Right renal pelvis (tissue), 4 donors: ENCODE measurements at regions not wholly inside any gene's neighbourhood (a gene's known extent, or its start where the extent isn't known, plus 50 kb on each side); places are given as distances from the start of the nearest gene placed in this dataset.

Experiments
- DNase-seq, 4 donors: peaks; one replicate each; pipeline ENCODE4 v3.0.0-alpha.2; 2013; ENCODE audit warnings: low read depth in 4 of 4, low spot score in 3 of 4, missing footprints in 1 of 4

DNA sequence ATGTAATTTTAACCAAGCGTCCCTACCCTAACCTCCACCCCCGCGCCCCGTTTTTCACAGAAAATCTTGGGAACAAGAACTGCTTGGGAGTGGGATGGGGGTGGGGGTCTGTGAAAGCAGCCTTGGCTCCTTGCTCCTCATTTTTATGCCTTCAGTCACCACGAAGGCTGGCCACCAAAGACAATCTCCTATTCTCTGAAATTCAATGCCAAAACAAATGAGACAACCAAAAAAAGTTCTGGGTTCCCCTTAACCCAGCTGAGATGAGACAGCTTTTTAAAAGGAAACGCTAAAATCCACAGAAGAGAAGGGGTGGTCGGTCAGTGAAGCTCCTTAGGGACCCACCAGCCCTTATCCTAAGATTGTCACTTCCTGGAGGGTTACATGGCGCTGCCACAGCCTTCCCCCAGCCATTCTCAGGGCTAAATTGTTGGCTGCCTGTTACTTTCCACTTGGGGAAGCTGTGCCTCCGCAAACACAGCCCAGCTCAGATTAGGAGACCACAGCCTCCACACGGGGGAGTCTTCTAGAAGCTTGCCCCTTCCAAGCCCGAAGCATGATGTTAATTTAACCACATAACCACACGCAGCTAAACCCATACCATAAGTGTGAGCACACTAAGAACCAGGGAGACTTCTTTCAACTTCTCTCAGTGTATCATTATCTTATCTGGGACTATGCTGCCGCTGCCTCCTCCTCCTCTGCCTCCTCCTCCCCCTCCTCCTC lies 136.3 kb downstream of the FOXD1 start:
- DNase-seq, result no peak

DNA sequence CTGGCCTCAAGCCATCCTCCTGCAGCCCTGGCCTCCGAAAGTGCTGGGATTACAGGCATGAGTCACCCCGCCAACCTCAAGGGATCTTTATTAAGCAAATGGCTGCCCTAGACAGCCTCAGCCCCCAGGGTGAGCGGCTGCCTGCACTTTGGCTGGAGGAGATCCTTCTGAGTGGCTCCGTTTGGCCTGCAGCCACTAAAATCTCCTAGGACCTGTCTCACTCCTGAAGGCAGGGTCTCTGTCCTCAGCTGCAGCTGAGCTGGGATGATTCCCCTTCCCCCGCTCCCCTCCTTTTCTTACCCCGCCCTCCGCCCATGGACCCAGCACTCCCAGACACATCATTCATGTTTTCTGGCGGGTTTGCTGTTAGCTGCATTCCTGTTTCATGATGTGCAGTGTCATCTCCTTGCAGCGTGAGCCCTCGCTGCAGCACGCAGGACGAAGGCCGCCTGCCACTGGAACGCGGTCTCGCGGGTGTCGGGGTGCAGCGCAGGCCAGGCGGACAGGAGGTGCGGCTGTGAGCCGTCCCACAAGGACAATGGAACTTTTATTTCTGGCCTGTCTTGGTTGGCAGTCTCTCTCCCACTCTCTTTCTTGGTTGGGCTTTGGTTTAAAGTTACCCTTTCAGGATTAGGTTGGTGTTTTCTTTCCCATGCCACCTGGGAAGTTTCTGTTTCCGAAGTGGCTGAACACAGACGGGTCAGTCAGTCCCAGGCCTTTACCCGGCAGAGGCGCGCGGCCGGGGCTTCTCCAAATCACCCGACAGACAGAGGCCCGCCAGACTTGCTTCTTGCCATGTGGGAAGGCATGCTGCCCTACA lies 137.1 kb downstream of the FOXD1 start:
- DNase-seq, result no peak

DNA sequence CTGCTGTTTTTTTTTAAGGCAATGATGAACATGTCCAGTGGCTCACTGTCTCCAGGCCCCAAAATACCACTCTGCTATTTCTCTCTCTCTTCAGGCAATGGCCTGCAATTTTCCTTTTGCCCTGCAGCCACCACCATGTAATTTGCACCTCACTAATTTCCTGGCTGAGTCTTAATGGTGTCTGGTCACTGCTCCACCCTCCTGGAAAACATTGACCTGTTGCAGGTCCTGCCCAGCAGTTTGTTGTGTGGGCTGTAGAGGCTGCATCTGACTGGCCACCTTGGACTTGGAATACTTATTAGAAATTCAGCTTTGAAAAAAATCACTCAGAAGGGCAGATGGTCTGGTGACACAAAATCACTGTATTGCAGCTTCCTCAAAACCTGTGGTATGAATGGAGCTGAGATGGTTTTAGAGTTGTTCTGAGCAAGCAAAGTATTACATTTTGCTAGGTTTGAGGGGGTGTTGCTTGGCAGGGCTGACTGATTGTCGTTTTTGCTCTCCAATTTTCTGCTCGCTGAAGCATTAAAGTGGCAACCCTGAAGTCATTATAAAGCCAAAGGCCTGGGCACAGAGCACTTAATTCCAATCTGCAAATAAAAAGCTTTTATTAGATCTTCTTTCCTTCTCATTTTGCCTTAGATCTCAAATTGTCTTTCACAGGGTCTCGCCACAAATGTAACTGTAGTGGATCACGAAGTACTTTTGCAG lies 134.8 kb downstream of the TMEM174 start:
- no peak for DNase-seq

DNA sequence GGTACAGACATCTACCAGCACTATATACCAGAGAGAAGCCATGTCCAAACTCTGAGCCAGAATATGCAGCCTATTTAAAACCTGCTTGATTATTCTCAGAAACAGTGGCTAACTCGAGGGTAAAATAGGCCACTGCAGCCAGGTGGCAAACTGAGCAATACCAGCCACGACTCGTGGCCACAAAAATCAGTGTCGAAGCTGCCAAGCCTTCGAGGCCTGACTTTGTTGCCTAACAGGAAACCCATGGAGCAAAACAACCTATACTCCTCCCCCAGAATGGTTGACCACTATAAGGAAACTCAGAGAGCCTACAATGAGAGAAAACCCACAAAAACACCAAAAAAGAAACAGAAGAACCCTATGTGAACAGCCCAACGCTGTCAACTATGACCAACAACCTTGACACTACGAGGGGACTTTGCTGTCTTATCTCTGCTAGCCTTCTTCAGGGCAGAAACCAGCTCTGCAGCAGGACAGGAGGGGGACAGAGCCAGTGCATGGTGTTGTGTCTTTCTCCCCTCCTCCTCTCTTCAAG lies 133.8 kb downstream of the TMEM174 start:
- DNase-seq, result no peak

DNA sequence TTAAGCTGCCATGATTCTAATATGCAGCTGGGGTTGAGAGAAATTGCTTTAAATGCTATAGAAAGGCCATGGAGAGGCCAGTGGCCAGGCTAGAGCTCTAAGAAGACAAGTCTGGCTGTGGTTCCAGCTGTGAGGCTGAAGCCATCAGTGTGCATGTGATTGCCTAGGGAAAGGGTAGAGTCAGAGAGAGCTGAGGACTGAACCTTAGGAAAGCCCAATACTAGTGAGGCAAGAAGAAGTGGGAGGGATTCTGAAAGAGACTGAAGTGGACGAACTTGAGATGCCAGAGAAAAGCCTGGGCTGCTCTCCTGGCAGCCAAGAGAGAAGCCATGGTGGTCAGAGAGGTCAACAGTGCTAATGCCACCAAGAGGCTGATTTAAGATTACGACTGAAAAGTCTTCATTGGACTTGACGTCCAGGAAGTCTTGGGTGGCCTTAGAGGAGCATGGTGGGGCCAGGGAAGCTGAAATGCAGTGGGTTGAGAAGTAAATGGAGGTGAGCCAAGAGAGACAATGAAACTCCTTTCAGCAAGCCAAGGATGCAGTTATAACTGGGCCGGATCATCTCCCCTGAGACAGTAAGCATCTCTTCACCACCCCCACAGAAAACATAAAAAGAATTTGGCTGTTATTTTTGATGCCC lies 133.2 kb downstream of the TMEM174 start:
- DNase-seq, result no peak

DNA sequence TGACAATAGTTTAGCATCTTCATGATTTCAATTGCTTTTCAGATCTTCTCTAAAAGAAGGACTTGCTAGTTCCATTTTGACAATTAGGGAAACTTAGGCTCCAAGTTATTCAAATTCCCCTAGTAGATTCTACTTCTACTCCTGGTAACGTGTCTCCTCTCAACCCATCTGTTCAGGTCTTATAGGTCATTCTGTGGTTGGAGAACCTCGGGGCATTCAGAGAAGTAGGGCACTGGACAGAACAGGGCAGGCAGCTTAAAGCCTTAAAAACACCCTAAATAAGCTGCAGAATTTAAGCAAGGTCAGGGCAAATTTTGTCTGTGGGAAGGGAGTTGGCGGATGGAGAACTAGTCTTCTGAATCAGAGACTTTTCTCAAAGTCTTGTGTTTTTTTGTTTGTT lies 132.4 kb downstream of the TMEM174 start:
- DNase-seq, result no peak

DNA sequence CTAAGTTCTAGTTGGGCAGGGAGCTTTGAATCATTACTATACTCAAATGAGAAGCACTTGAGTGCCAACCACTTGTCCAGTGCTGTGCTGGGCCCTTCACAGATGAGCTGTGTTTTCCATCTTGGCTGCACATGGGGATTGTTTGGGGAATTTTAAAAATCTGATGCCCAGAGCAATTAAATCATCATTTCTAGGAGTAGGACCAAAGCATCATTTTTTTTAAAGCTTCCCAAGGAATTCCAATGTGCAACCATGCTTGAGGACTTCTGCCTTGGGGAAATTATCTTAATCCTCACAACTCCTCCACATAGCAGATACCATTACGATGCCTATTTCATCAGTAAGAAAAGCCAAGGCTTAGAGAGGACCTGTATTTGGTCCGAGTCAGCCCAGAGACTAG lies 131.4 kb downstream of the TMEM174 start:
- no peak for DNase-seq

DNA sequence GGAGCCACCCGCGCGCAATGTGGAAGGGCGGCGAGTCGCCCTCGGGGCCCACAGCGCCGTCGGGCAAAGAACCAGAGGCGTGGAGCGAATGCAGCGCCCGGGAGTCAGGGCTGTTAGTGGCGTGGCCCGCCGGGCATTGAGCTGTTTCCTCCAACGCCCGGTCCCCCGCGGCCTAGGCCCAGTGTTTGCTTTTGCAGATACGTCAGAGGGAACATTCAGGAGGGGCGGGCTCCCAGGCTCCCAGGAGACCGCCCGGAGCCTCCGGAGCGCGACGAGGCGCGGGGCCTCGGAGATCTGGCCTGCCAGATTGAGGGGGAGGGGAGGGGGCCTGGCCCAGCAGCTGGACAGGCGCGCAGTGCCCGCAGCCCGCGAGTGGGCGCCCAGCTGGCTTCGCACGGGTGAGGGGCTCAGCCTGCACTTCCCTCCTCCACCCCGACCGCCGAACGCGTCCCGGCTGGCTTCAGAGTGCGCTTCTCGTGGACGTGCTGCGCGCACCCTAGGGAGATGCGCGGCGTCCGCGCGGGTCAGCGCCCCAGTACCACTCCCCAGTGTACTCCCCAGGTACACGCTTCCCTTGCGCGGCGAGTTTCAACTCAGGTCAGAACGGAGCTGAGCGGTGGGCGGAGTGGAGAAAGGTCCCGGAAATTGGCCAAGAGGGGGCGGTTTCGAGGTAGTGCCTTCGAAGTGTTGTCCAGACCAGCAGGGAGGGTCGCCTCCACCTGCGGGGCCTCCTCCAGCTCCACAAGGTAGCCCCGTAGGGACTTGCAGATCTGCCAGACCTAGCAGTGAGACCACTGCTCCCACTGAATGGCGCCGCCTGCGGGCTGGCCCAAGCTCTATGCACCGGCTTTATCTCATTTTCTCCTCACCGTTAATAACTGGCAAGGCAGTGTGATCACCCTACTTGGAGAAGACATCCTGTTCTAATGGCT lies 130.4 kb downstream of the TMEM174 start:
- DNase-seq, result no peak

DNA sequence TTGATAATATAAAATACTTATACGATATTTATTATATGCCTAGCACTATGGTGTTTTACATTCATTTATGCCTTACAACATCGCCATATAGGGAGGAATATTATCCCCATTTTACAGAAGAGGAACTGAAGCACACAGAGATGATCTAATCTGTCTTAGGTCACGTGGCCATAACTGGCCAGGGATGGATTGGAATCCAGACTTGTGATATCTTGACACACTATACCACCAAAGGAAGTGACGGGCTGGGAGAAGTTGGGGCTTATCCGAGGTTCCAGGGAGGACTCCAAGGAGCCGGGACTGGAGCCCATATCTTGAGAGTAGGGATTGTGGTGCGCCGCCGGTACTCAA lies 129.8 kb downstream of the TMEM174 start:
- no peak for DNase-seq

DNA sequence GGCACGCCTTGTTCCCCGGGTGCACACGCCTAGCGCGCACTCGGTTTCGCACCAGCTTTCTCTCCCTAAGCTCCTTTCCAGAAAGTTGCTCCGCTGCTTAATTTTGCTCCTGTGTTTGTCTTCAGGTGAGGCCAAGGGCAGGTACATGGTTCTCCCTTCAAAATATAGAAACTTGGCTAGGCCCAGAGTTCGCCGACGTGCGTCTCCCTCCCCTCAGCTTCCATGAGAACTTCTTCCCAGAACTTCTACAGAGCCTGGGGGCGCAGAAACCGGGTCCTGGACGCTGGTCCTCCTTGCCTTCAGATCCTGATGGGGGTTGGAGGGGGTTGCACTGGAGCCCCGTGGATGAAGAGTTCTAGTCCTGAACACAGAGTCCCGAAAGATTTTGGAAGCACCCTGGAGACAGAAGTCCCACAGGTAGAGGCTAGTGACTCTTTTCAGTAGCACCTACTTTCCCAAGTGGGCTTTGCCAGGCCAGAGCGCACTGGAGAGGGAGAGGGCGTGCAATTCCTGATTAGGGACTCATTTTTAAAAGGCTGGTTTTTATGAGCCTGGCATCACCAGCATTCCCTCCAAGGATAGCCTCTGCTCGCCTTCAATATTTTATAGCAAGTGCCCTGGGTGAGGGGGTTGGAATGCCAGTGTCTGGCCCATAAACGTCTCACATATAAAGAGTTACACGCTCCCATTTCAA lies 128.4 kb downstream of the TMEM174 start:
- DNase-seq, result no peak

DNA sequence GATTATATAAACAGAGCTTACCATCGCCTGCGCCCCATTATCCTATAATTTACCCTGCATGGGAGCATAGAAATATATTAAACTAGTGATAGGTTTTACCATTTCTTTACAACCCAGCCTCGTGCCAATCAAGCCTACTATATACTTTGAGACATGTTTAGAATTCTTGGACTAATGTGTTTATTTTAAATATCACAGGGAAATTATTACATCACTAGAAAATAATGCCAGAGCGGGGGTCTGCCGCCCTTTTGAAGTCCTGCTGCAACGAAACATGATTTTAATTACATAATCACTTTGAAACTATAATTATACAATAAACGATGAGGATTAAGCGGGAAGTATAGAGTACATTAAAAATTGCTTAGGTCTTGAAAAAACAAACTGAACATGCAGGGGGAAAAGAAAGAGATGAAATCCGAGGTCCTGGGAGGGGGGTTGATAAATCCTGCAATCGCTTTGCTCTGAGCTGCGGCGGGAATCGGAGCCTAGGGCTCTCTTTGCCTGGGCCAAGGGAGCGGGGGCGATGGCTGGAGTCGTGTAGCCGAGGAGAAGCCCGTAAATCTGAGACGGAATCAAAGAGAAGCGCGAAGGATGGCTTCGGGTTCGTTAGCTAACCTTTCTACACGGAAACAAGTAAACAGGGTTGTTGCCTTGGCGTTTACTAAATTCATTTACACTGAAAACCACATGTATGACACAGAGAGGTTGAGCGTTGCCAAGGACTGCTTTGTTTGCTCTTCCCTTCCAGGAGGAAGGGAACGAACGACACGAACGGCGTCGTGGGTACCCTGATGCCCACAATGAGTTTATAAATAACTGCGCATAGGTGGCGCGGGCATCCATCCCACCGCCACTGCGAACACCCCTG lies 127.6 kb downstream of the TMEM174 start:
- DNase-seq, result no peak

DNA sequence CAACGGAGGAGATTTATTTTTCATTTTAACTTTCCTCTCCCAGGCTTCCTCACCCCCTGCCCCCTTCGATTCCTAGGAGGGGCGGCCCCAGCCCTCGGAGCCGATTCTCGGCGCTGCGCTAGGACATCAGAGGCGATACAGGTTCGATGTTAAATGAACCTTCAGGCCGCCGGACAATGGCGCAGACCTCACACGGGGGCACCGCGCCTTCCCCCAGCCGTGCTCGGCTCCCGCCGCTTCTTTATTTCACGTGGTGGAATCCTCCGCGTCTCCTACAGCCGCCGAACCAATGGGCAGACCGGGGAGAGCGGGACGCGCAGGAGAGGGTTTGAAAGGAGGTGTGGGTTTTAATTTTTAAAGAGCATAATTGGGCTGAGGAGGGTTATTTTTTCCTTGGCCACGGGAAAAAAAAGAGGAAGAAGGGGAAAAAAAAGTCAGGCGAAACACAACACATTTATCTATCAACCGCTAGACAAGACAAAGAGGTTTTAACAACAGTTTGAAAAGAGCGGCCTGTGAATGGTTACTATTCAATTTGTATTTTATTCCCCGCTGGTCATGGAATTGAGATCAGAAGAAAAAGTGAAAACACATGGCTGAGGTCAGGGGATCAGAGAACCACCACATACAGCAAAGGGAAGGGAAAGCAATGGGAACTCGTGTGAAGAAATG lies 126.8 kb downstream of the TMEM174 start:
- DNase-seq, result no peak

DNA sequence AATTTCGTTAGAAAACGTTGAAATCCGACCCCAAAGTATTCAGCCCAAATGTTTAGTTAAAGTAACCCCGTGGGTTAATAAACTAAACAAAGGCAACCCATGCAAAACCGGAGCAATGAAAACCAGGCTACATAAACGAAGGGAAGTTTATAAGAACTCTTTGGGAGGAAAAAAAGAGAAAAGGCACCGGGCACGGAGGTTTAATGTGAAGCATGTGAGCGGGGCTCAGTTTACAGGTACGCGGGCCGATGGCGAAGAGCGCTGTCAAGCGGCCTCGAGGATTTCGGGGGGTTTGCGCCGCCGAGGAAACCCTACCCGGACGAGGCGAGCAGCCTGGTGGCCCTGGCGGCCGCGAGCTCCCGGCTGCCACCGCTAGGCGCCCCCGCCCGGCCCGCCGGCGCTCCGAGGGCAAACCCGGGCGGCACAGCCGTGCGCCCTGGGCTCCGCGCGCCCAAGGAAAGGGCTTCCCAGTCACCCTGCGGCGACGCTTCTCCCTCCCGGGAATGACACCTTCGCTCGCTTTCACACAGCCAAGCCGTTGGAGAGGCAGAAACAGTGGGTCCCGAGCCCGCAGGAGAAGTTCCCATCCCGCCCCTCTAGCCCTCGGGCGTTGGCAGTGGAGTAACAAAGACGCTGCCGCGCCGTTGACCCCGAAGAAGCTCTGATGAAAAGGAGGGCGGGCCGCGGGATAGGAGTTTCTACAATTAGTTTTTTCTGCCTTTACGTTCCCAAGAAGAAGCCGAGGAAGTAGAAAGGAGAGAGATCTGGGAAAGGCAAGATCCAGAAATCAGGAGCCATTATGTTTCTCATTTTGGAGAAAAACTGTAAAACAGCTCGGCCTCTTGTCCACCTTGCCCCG lies 126.0 kb downstream of the TMEM174 start:
- no peak for DNase-seq

DNA sequence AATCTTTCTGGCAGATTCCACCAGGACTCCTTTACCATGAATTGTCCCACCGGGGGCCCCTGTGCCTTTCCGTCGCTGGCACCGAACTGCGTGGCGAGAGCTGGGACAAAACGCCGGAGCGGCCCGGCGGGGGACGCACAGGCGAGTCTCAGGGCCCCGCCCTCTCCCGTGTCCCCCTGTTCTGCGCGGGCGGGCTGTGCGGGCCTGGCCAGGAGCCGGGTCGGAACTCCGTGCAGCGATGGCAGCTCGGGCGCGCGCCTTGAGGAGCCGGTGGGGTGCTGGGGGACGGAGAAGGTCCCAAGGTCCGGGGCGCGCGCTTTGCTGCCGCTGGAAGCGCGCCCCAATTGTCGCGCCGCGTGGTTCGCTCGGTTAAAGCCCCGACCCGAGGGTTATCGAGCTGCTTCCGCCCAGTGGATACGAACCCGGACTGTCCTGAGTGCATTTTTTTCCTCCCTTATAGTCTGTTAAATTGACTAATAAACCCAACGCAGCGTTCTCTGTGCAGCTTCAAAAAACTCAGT lies 125.3 kb downstream of the TMEM174 start:
- DNase-seq, result no peak

DNA sequence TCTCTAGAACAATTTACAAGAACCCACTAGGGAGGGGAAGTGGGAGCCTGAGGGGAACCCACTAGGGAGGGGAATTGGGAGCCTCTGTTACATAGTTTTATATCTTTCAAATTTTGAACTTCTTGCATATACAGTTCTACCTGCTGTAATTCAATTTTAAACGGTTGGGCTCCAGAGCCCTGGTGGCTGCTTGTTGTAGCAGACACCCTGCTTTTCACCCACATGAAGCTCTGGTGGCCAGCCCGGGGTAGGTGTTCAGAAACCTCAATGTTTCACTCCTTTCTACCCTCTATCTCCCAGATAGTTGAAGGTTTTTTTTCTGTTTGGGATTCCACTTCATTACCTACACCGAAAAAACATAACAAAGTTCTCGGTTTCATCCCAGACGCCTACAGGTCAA lies 124.4 kb downstream of the TMEM174 start:
- DNase-seq, result no peak

DNA sequence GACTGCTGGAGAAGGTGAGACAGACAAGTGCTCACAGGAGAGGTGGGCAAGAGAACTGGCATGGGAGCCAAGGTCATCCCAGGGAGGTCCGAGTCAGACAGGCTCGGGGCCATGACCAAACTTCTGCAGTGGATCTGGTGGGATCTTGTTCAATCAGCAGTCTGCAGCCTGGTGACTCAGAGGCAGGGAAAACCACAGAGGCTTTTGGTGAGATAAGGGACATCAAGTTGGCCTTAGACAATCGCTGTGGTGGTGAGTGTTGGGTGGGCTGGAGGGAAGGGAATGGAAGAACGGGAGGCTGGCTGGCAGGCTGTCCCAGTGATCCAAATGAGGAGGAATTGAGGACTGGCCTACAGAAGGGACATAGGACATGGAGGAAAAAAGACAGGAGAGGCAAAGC lies 123.8 kb downstream of the TMEM174 start:
- DNase-seq, result no peak

DNA sequence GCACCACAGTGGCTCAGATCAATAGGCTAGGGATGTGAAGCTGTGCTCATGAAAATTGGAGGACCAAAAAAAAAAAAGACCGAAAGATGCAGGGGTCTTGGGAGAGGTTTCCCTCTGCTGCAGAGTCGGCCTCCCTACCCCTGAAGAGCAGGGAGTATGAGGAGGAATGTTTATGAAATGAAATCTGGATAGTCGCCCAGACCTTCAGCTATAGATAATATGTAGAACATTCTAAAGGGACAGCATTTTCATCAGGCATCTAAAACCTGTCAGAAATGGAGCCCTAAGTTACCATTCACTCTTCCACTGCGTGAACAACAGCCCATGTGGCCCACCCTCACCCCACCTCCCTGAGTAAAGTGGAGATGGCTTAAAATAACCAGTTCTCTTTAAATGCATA lies 122.9 kb downstream of the TMEM174 start:
- no peak for DNase-seq
